ENCODE measurements at regions not wholly inside any gene's neighbourhood (a gene's known extent, or its start where the extent isn't known, plus 50 kb on each side); places are given as distances from the start of the nearest gene placed in this dataset.

DNA sequence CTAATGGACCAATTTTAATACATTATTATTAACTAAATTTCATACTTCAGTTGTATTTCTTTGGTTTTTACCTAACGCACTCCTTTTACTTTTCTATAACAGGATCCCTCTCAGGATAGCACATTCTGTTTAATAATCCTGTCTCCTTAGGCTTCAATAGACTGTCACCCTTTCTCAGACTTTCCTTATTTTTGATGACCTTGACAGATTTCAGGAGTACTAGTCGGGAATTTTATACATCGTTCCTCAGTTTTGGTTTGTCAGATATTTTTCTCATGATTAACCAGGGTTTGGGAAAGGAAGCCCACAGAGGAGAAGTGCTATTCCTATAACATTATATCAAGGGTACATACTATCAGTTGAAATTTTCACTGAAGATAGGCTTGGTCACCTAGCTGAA lies 768.0 kb upstream of the GJE1 start:
- DNase-seq: no peak

DNA sequence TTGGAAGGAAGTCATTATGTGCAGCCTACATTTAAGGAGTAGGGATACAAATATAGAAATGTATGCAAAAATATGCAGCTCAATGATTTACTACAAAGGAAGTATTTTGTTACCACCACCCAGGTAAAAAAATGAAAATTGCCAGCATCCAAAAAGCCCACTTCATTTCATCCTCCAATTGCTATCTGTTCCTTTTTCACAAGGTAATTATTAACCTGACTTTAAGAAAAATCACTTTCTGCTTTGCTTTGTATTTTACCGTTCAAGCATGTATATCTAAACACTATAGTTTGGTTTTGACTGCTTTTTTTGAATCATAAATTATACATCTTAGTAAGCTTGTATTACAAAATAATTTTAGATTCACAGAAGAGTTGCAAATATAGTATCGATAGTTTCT lies 768.5 kb upstream of the GJE1 start:
- no peak for DNase-seq

DNA sequence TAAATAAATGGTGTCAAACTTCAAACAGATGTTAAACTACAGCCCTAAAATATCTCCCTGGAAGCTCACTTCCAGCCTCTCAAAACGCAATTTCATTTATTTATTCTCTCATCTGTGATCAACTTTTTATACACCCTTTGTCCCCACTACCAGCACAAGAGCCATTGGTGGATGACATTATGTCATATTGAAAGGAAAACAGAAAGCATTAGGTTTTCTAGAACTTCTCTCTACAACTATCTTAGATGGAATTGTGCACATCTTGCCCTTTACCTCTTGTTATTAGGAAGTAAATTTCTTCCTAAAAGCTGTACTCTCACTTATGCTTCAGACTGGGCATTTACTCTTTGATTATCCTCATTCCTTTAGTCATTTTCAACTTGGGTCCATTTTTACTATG lies 771.2 kb upstream of the GJE1 start:
- DNase-seq: no peak

DNA sequence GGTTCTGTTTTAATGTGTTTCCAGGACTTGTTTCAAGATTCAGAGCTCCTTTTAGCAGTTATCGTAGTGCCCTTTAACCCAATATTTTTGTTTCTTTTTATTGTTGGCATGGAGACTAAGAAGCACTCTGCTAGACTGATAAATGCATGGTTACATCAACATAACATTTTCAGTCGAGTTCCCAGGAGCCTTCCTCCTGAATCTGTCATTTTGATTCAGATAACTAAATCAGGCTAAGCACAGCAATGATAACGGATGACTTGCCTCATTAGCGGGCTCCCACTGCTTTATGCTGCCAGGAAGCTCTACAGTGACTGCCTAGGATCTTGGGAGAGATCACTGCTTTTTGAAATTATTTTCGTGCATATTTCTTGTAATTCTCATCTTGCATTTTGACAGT lies 772.8 kb upstream of the GJE1 start:
- no peak for DNase-seq

DNA sequence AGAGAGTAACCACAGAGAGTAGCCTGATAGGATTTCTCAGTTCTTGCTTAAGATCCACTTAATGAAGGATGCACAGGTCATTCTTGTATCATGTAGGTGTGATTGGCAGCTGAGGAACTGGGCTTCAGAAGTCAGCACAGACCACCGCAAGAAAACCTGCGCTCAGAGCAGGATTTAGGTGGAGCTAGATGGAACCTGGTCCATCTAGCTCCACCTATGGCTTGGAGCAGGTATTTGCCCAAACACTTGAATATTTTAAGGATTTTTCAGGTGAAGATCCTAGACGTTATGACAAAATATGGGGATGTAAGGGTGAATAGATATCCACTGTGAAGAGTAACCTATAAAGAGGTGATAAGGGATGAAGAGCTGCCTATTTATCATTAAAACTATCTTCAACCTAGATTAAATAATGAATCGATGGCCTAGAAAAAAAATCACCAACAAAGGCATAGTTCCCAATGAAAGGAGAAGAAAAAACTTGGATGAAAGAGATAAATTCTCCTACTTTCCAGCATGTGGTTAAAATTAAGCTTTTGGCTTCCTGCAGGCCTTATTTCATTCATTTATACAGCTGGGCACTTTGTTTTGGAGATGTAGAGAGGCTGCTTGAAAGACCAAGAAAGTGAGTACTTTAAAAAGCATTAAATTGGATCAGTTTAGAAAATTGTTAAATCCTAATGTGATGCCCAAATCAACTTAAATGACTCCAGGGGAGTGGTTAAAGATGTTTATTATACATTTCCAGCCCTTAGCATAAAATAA lies 778.4 kb upstream of the GJE1 start:
- no peak for DNase-seq

- no peak for DNase-seq
Measured at GRCh38 chr6:141351721-141352120, 781.0 kb upstream of the GJE1 start.

GRCh38 chr6:141349710-141350109 lies 783.0 kb upstream of the GJE1 start:
- no peak for DNase-seq

DNA sequence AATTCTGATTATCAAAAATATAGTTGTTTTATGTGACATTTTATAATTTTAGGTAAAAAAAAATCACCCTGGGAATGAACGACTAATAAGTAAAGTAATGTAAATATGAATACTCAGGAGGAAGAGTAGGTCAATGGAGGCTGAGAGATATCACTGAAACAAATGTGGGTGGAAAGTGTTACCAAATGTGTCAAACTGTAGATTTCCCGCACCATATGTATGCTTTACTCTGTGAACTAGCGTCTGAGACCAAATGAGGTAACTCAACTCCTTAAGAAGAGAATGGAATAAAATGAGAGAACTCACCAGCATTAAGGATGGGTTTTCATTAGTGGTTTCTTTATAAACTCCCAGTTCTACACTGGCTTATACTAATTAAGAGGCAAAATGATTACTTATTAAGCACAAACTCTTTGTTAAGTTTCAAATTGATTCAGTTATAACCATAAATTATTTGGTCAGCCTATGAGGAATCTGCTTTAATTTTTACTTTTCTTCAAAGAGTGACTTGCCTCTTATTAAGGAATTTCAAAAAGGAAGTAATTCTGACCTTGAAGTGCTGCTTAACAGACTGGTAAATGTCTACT lies 784.7 kb upstream of the GJE1 start:
- no peak for DNase-seq

- DNase-seq: no peak
Measured at GRCh38 chr6:141347086-141347485, 785.6 kb upstream of the GJE1 start.

DNA sequence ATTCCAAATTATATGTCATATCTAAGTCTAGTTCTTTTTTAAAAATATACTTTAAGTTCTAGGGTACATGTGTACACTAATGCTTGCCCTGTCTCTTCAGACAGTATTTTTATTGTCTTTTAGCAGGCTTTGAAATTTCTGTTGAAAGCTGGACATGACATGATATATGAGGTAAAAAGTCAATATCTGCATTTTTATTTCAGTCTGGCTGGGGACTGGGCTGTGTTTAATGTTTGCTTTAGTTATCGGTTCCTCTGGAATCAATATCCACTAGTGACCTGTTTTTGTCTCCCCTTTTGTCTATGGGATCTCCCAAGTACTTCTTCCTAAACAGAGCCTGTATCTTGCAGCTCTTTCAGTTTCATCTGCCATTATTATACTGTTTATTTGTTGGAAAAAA lies 786.2 kb upstream of the GJE1 start:
- DNase-seq: no peak

DNA sequence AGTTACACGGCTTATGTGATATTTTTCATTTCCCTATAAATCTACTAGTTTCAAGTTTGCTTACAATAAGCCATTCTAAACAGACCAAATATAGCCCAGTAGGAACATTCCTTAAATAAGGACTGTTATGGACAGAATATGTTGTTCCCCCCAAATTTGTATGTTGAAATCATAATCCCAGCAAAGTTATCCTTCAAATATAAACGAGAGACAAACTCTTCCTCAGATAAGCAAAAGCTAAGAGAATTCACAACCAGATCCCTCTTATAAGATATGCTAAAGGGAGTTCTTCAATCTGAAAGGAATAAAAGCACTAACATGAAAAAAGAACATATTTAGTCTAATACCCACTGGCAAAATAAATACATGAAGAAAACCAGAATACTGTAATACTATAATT lies 795.5 kb upstream of the GJE1 start:
- DNase-seq: no peak

GRCh38 chr6:141335477-141336273 lies 797.0 kb upstream of the GJE1 start:
- DNase-seq: no peak

DNA sequence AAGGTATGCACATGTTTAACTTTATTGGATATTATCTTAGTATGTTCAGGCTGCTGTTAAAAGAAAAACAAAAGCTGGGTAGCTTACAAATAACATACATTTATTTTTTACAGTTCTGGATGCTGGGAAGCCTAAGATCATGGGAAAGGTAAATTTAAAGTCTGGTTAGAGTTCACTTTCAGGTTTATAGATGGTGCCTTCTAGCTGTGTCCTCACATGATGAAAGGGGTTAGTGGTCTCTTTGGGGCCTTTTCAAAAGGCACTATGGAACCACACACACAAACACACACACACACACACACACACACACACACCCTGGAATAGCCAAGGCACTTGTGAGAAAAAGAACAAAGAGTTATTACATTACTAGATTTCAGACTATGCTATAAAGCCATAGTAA lies 805.8 kb upstream of the GJE1 start:
- no peak for DNase-seq

DNA sequence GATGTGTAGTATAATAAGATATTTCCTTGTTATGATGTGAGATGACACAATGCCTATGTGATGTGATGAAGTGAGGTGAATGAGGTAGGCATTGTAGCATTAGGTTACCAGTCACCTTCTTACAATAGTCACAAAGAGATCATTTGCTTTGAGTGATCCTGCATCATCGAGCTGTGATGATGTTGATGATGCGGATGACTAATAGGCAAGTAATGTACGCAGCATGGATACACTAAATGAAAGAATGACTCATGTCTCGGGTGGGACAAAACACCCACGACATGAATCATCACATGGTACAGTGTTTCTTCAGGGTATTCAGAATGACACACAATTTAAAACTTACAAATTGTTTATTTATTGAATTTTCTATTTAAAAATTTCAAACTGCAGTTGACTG lies 806.3 kb upstream of the GJE1 start:
- peak in 3 of 5 experiments; percentile 26 to 69 (median 35) for DNase-seq

DNA sequence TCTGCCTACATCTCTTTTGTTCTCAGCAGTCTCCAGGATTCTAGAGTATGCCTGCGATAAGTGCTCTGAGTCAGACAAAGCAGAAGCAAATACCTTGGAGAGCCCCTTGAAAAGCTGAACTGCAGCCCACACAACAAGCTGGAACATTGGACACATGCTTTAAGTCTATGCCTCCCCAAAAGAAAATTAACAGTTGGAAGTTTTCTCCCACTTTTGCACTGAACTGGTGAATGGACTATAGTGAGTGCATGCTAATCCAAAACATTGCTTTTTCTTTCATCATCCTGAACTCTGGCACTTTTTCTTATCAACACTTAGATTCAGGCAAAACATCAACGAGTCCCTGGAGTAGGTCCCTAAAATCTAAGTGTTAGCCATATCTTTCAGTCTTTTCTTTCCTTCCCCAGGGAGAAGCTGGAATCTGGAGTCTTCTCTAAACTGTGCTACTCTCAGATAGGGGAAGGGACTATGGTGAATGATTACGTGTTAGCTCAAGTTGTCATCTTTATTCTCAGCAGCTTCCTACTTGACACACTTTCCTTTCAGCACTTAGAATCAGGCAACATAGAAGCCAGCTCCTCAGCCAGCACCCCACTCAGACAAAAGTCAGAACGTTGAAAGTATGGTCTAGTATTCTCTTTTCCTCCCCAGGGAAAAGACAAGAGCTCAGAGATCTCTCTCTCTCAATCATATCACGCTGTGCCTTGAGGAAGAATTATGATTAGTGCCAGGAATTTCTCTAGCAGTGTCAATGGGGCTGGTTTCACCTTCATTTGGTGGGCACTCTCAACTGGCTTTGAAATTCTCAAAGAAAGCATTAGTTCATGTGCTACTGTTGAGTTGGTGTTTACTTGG lies 811.0 kb upstream of the GJE1 start:
- DNase-seq: no peak

DNA sequence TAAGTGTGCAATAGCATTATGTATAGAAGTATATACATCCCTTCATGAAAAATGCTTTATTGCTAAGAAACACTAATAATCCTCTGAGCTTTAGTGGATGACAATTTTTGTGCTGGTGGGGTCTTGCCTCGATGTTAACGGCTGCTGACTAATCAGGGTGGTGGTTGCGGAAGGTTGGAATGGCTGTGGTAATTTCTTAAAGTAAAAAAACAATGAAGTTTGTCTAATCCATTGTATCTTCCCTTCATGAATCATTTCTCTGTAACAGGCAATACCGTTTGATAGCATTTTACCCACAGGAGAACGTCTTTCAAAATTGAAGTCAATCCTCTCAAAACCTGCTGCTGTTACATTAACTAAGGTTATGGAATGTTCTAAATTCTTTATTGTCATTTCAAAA lies 816.5 kb upstream of the GJE1 start:
- DNase-seq: no peak

DNA sequence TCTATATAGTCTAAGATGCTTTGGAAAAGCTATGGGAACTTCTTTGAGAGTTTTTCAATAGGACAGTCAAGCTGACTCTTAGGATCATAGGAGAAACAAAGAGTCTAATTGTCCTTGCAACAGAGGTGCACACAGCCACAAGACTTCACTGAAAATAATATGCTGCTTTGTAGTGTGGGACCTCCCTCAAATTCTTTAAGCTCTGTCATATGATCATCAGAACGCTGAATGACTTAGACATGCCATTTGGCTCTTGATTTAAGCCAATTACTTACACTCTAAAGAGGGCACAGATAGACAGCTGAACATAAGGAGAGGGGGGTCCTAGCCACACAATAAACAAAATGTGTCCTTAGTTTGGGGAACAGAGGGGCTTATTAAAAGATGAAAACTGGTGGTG lies 818.7 kb upstream of the GJE1 start:
- no peak for DNase-seq

GRCh38 chr6:141309295-141309694 lies 823.4 kb upstream of the GJE1 start:
- peak in 1 of 5 experiments; percentile 42 for DNase-seq

DNA sequence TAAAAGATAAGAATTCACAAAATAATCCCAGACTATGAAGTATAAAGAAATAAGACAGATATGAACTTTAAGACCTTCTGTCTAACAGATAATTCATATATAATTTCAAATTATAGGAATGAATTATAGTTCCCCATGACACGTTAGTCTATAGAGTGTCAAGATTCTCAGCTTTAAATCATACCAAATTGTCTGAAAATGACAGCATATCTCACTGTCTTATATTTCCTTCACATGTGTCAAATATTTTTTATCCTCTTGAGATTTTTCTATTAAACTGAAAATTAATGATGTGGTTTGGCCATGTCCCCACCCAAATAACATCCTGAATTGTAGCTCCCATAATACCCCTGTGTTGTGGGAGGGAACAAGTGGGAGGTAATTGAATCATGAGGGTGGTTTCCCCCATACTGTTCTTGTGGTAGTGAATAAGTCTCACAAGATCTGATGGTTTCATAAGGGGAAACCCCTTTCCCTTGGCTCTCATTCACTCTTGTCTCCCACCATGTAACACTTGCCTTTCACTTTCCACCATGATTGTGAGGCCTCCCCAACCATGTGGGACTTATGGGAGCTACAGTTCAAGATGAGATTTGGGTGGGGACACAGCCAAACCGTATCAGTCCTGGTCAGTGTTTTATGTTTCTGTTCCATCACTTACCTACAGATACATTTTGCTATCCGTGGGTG lies 825.3 kb upstream of the GJE1 start:
- peak in 1 of 5 experiments; percentile 10 for DNase-seq

GRCh38 chr6:141303907-141304306 lies 828.8 kb upstream of the GJE1 start:
- DNase-seq: no peak

DNA sequence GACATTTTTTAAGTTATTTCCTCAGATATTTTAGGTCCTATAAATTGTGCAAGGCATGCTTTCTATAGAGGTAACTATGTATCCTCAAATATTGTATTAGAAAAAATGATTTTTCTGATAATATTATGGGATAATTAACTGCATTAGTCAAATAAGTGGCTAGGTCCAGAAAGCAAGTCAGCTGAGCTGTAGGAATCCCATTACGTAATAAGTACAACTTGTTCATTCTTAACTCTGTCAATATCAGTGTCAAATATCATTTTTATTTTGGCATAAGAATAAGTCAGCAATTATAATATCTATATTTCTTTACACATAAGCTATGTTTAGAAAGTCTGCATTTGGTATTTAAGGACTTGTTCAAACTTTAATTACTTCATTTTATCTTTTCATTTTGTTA lies 830.9 kb upstream of the GJE1 start:
- no peak for DNase-seq

Measured in T-helper 2 cell (primary cell).